HG02610 (cell line): ENCODE measurements at regions not wholly inside any gene's neighbourhood (a gene's known extent, or its start where the extent isn't known, plus 50 kb on each side); places are given as distances from the start of the nearest gene placed in this dataset.

ENCODE experiments used
- ATAC-seq: cut with Tn5 transposase; IDR thresholded peaks from one replicate; pipeline ENCODE4 v1.9.1; 2021; ENCODE audit warnings: mild to moderate bottlenecking, moderate library complexity; ENCODE audit not compliant: unreplicated experiment

GRCh38 chr5:110027527-110028322 is 338.0 kb downstream of the MAN2A1 start:
- peak; percentile 63 for ATAC-seq

- ATAC-seq: no peak
These were observed 341.8 kb downstream of the MAN2A1 start for GRCh38 chr5:110031402-110032140.

GRCh38 chr5:110032376-110032775 is 342.6 kb downstream of the MAN2A1 start:
- ATAC-seq: no peak

- ATAC-seq: no peak
These were observed 344.4 kb downstream of the MAN2A1 start for GRCh38 chr5:110034056-110034600.

GRCh38 chr5:110038297-110038997 is 348.7 kb downstream of the MAN2A1 start:
- ATAC-seq: no peak

GRCh38 chr5:110040178-110040577 is 350.5 kb downstream of the MAN2A1 start:
- ATAC-seq: no peak

- no peak for ATAC-seq
These were observed 353.3 kb downstream of the MAN2A1 start for GRCh38 chr5:110043025-110043424.

- no peak for ATAC-seq
These were observed 355.4 kb downstream of the MAN2A1 start for GRCh38 chr5:110045158-110045557.

GRCh38 chr5:110048491-110048890 is 358.8 kb downstream of the MAN2A1 start:
- ATAC-seq: no peak

GRCh38 chr5:110049816-110050215 is 360.1 kb downstream of the MAN2A1 start:
- ATAC-seq: no peak

- no peak for ATAC-seq
These were observed 361.1 kb downstream of the MAN2A1 start for GRCh38 chr5:110050640-110051345.

GRCh38 chr5:110053205-110053604 is 363.5 kb downstream of the MAN2A1 start:
- no peak for ATAC-seq

- ATAC-seq: peak; percentile 10
These were observed 364.1 kb downstream of the MAN2A1 start for GRCh38 chr5:110053824-110054223.

- peak; percentile 79 for ATAC-seq
These were observed 364.5 kb downstream of the MAN2A1 start for GRCh38 chr5:110054240-110054639.

- no peak for ATAC-seq
These were observed 365.6 kb downstream of the MAN2A1 start for GRCh38 chr5:110055302-110055701.

- ATAC-seq: no peak
These were observed 366.9 kb downstream of the MAN2A1 start for GRCh38 chr5:110056580-110057114.

- ATAC-seq: no peak
These were observed 368.4 kb downstream of the MAN2A1 start for GRCh38 chr5:110058175-110058574.

- no peak for ATAC-seq
These were observed 372.5 kb downstream of the MAN2A1 start for GRCh38 chr5:110062246-110062645.

- no peak for ATAC-seq
These were observed 374.2 kb downstream of the MAN2A1 start for GRCh38 chr5:110063640-110064602.
